WI38 (cell line): ENCODE measurements at regions not wholly inside any gene's neighbourhood (a gene's known extent, or its start where the extent isn't known, plus 50 kb on each side); places are given as distances from the start of the nearest gene placed in this dataset.

Experiments
- H3K4me3 ChIP-seq: 2 replicates; pipeline ENCODE4 v1.5.1; 2011; ENCODE audit warnings: low read depth, mild to moderate bottlenecking, control low read depth, low read length
- TF ChIP-seq, protein P1 (sequence below): IDR thresholded peaks from 2 replicates; pipeline ENCODE4 v1.5.1; 2012; ENCODE audit warnings: low read depth, mild to moderate bottlenecking, control low read depth, low read length

DNA sequence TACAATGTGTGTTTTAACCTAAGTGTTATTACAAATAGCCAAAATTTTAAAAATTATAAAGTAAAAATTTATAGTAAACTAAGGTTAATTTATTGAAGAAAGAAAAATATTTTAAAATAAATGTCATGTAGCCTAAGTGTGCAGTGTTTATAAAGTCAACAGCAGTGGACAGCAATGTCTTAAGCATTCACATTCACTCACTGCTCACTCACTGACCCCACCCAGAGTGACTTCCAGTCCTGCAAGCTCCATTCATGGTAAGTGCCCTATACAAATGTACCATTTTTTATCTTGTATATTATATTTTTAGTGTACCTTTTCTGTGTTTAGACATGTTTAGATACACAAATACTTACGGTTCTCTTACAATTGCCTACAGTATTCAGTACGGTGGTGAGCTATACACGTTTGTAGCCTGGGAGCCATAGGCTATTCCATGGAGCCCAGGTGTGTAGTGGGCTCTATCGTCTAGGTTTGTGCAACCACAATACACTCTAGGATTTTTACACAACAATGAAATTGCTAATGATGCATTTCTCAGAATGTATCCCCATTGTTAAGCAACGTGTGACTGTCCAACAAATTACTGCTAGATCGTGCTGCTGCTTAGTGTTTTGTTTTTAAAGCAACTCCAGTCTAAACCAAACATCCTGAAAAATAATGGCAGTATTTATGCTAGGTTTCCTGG is 108.9 kb upstream of the NAMPT start:
- H3K4me3 ChIP-seq = no peak overlapping the region
- TF ChIP-seq, protein P1, sequence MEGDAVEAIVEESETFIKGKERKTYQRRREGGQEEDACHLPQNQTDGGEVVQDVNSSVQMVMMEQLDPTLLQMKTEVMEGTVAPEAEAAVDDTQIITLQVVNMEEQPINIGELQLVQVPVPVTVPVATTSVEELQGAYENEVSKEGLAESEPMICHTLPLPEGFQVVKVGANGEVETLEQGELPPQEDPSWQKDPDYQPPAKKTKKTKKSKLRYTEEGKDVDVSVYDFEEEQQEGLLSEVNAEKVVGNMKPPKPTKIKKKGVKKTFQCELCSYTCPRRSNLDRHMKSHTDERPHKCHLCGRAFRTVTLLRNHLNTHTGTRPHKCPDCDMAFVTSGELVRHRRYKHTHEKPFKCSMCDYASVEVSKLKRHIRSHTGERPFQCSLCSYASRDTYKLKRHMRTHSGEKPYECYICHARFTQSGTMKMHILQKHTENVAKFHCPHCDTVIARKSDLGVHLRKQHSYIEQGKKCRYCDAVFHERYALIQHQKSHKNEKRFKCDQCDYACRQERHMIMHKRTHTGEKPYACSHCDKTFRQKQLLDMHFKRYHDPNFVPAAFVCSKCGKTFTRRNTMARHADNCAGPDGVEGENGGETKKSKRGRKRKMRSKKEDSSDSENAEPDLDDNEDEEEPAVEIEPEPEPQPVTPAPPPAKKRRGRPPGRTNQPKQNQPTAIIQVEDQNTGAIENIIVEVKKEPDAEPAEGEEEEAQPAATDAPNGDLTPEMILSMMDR = no peak

DNA sequence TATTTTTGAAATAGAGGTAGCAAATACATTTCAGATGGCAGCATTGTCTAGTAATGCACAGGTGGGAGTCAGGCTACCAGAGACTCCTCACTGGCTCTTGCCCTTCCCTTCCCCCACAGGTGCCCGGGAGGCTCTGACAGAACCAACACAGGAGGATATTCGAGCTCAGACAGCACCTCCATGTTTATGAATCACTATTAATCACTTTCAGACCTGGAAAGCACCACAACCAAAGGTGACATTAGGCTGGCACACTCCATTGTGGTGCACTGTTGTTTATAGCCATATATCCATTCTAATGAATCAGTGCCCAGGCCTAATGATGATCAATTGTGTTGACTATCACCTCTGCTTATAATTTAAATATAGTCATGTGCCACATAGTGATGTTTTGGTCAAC is 107.8 kb upstream of the NAMPT start:
- TF ChIP-seq, protein P1 = no peak
- H3K4me3 ChIP-seq = no peak overlapping the region

GRCh38 chr7:106392144-106392543 is 107.4 kb upstream of the NAMPT start:
- TF ChIP-seq, protein P1 = no peak
- no peak overlapping the region for H3K4me3 ChIP-seq

DNA sequence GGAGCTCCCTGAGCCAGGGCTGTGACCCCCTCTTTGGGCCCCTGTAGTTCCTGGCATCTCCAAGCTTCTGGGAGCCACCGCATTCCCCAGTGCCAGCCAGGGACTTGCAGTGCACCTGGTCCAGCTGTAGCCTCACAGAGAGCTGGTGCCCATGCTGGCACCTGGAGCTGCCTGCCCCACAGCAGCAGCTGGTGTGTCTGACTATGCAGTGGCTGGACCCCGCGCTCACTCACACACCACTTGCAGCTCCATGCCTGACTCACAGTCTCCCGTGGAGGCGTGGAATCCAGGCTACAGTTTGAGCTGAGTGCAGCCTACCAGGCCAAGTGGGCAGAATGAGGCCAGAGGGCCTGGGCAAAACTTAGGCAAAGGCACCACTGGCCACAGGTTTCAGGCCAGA is 102.2 kb upstream of the NAMPT start:
- TF ChIP-seq, protein P1 = no peak
- H3K4me3 ChIP-seq = no peak overlapping the region

DNA sequence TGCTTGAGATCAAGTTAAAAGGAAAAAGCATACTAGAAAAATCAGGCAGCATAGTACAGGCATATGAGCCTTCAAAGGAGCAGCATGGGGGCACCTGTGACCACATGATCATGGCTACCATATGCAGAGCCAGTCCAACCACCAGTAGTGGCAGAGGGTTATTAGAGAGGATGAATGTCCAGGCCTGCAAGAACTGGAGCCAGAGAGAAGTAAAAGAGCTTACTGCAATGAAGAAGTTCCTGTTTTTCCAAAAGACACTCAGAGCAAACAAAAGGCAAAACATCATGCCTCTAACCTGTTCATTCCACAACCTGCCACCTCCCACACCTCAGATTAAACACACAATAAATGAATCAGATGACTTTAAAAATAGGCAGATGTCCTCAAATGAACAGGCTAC is 99.6 kb upstream of the NAMPT start:
- TF ChIP-seq, protein P1 = no peak
- H3K4me3 ChIP-seq = no peak overlapping the region

DNA sequence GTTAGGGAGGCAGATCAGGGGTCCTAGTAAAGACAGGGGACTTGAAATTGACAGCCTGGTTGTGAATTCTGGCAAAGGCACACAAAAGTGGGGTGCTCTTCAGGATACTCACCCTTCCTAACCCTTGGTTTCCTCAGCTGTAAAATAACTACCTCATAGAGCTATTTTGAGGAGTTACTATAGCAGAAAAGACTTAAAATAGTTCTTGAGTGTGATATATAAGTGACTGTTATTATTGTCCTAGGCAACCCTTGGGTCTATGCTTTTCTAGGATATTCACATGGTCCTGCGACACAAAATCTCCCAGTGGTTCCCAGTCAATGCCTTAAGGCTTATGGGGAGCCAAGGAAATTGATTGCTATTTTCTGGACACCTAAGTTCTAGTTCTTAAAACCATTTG is 98.1 kb upstream of the NAMPT start:
- TF ChIP-seq, protein P1 = no peak
- no peak overlapping the region for H3K4me3 ChIP-seq

DNA sequence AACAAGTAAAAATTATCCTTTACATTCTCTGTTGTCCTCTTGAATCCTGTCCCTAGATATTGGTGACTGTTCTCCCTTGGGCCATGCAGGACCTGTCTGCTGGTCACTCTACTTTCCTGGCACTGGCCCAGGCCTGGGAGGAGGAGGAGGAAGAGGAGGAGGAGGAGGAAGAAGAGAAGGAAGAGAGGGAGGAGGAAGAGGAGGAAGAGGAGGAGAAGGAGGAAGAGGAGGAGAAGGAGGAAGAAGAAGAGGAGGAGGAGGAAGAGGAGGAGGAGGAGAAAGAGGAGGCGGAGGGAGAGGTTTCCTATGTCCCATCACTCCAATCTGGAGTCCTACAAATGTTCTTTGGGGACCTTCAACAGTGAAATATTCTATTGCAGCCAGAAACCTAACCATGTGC is 97.3 kb upstream of the NAMPT start:
- TF ChIP-seq, protein P1 = no peak
- H3K4me3 ChIP-seq = no peak overlapping the region
